K562 (cell line): ENCODE measurements at regions not wholly inside any gene's neighbourhood (a gene's known extent, or its start where the extent isn't known, plus 50 kb on each side); places are given as distances from the start of the nearest gene placed in this dataset.

Experiments
- ATAC-seq: fragments of 200-7000 bp; cut with Tn5 transposase; 3 replicates; pipeline ENCODE4 v1.9.1; 2020; ENCODE audit warnings: moderate library complexity
- BruUV-seq: library from RNA; stranded (reverse); fragments of 400-500 nt; replicated peaks from 2 replicates; lab custom pipeline; 2021; lab: Mats Ljungman, UMichigan
- CTCF ChIA-PET: fragments of 300-600 bp; formaldehyde crosslinking; extraction: SDS; loops from one replicate; lab custom pipeline; 2021; ENCODE audit warnings: low intra/inter-chr PET ratio; lab: Yijun Ruan, JAX
- POLR2A ChIA-PET: fragments of 300-600, 350-650 bp; sonication (Branson Sonifier 250); formaldehyde crosslinking; extraction: SDS; loops from one replicate; lab custom pipeline; 2021; ENCODE audit warnings: antibody characterized with exemption, inconsistent platforms; lab: Yijun Ruan, JAX
- DNase-seq, 4 experiments: peaks; one replicate each; pipeline versions ENCODE4 v3.0.0 to v3.0.0-alpha.2; 2011 to 2018; ENCODE audit warnings: low spot score in 3 of 4, mixed read lengths in 3 of 4; ENCODE audit errors: extremely low read depth in 1 of 4
- FAIRE-seq: peaks from 2 replicates; lab custom pipeline; 2011; peaks lifted over from hg19 to GRCh38; lab: Jason Lieb, UNC
- H2AFZ ChIP-seq: 2 replicates; pipeline ENCODE4 v1.6.0; 2011; ENCODE audit warnings: low read depth, low read length, control low read depth, inconsistent platforms
- H3K27ac ChIP-seq: fragments of 200-600 bp; 3 replicates; pipeline ENCODE4 v1.8.0; 2011; ENCODE audit warnings: low read depth, mild to moderate bottlenecking, control low read depth, inconsistent platforms, low read length, moderate library complexity, mixed read lengths; ENCODE audit errors: extremely low read depth
- H3K27me3 ChIP-seq, 2 experiments: fragments of 300-600 bp in 1 of 2; 2 replicates in 1 of 2; 3 replicates in 1 of 2; pipeline versions ENCODE4 v1.6.0 to v1.8.0; 2011; ENCODE audit warnings: inconsistent platforms in 2 of 2, low read length in 2 of 2, mild to moderate bottlenecking in 1 of 2, mixed read lengths in 1 of 2, moderate library complexity in 1 of 2; ENCODE audit not compliant: control insufficient read depth in 2 of 2, insufficient read depth in 2 of 2
- H3K36me3 ChIP-seq: fragments of 300-600 bp; 3 replicates; pipeline ENCODE4 v1.8.0; 2011; ENCODE audit warnings: mild to moderate bottlenecking, low read length, inconsistent platforms; ENCODE audit not compliant: control insufficient read depth, insufficient read depth
- H3K4me1 ChIP-seq, 2 experiments: fragments of 200-600 bp in 1 of 2; replicated peaks in 1 of 2; 2 replicates in 1 of 2; 3 replicates in 1 of 2; pipeline versions ENCODE4 v1.5.1 to v1.8.0; 2011; ENCODE audit warnings: inconsistent platforms in 2 of 2, low read length in 2 of 2, mild to moderate bottlenecking in 1 of 2, mixed read lengths in 1 of 2, moderate library complexity in 1 of 2; ENCODE audit not compliant: control insufficient read depth in 2 of 2, insufficient read depth in 2 of 2
- H3K4me2 ChIP-seq: 2 replicates; pipeline ENCODE4 v1.6.1; 2011; ENCODE audit warnings: low read length, control low read depth, inconsistent platforms, mixed read lengths; ENCODE audit not compliant: insufficient read depth
- H3K4me3 ChIP-seq: fragments of 200-600 bp; sonication (generic), shearing (Covaris generic); 2 replicates; pipeline ENCODE4 v1.5.1; 2016; ENCODE audit warnings: control low read depth, inconsistent platforms
- H3K79me2 ChIP-seq: fragments of 200-600 bp; 3 replicates; pipeline ENCODE4 v1.8.0; 2011; ENCODE audit warnings: low read length, inconsistent platforms; ENCODE audit not compliant: control insufficient read depth, insufficient read depth
- H3K9ac ChIP-seq, 2 experiments: 2 replicates each; pipeline versions ENCODE4 v1.6.0 to v1.6.1; 2011; ENCODE audit warnings: low read depth in 2 of 2, low read length in 2 of 2, control low read depth in 1 of 2, inconsistent platforms in 1 of 2, mild to moderate bottlenecking in 1 of 2, mixed read lengths in 1 of 2; ENCODE audit not compliant: insufficient read depth in 1 of 2
- H3K9me1 ChIP-seq: one replicate; pipeline ENCODE4 v1.6.0; 2011; ENCODE audit warnings: inconsistent platforms, mild to moderate bottlenecking, low read length, moderate library complexity; ENCODE audit not compliant: control insufficient read depth, insufficient read depth
- H3K9me3 ChIP-seq: replicated peaks from 2 replicates; pipeline ENCODE4 v1.5.1; 2011; ENCODE audit warnings: low read depth, low read length, inconsistent platforms; ENCODE audit not compliant: control insufficient read depth, insufficient read depth
- H4K20me1 ChIP-seq: replicated peaks from 2 replicates; pipeline ENCODE4 v1.6.1; 2011; ENCODE audit warnings: low read length, inconsistent platforms, mixed read lengths; ENCODE audit not compliant: control insufficient read depth, insufficient read depth
- BCL6 ChIP-seq: fragments of 250-450 bp; sonication (Bioruptor Pico); IDR thresholded peaks from 2 replicates; pipeline ENCODE4 v1.4.0; 2020
- CGGBP1 ChIP-seq: fragments of 250-450 bp; sonication (Bioruptor Pico); IDR thresholded peaks from 2 replicates; pipeline ENCODE4 v1.9.0; 2021; ENCODE audit warnings: mild to moderate bottlenecking
- ILK ChIP-seq: fragments of 450-650 bp; IDR thresholded peaks from 2 replicates; pipeline ENCODE4 v1.6.1; 2016; ENCODE audit warnings: missing genetic modification characterization, low read depth, mild to moderate bottlenecking, missing compliant biosample characterization, moderate library complexity, borderline replicate concordance
- TFAM ChIP-seq: fragments of 250-450 bp; sonication (Bioruptor Pico); conservative IDR thresholded peaks from 2 replicates; pipeline ENCODE4 v1.5.0; 2021; ENCODE audit warnings: mild to moderate bottlenecking, moderate library complexity
- THRA ChIP-seq: fragments of 450-650 bp; IDR thresholded peaks from 2 replicates; pipeline ENCODE4 v1.6.1; 2017; ENCODE audit warnings: mild to moderate bottlenecking, moderate library complexity
- THRB ChIP-seq: fragments of 450-650 bp; formaldehyde crosslinking; conservative IDR thresholded peaks from 2 replicates; pipeline ENCODE4 v1.4.0; 2022; ENCODE audit warnings: mild to moderate bottlenecking, missing genetic modification characterization
- TSHZ1 ChIP-seq: fragments of 250-450 bp; sonication (Bioruptor Pico); IDR thresholded peaks from 2 replicates; pipeline ENCODE4 v1.4.0; 2020; ENCODE audit warnings: mild to moderate bottlenecking, moderate library complexity
- ZHX1 ChIP-seq: fragments of 150-350 bp; conservative IDR thresholded peaks from 2 replicates; pipeline ENCODE4 v1.6.1; 2014; ENCODE audit warnings: low read length
- ZNF395 ChIP-seq: fragments of 200-800 bp; sonication (Bioruptor generic); IDR thresholded peaks from 2 replicates; pipeline ENCODE4 v1.6.1; 2017; ENCODE audit warnings: missing genetic modification characterization, missing compliant biosample characterization
- ZNF561 ChIP-seq: fragments of 450-650 bp; formaldehyde crosslinking; conservative IDR thresholded peaks from 2 replicates; pipeline ENCODE4 v1.4.0; 2020; ENCODE audit warnings: mild to moderate bottlenecking, moderate library complexity
- WGBS: fragments of 100-300 bp; shearing (Covaris generic); methylation state at CpG from one replicate; pipeline ENCODE4 v1.1.6; 2016; ENCODE audit warnings: low coverage, mixed read lengths; ENCODE audit not compliant: insufficient coverage; ENCODE audit errors: missing lambda C conversion rate; 5-methylcytosine and 5-hydroxymethylcytosine counted together
- in situ Hi-C: fragments of 300-500 bp; cut with MboI; formaldehyde crosslinking; loops from 4 replicates; pipeline ENCODE4 v1.15.0; 2018; ENCODE audit warnings: inconsistent platforms, mixed read lengths
- intact Hi-C: fragments of 100-400 bp; cut with micrococcal nuclease; formaldehyde crosslinking; loops from 2 replicates; pipeline ENCODE4 v1.14.2; 2022

GRCh38 chr9:1340390-1340789 lies 290.2 kb downstream of the DMRT2 start (continued):
- TF ChIP-seq THRA, result no peak
- TF ChIP-seq TFAM, result no peak
- no peak for TF ChIP-seq TSHZ1 (CRISPR knock-in tag)
- TF ChIP-seq, all 486 proteins: peak for 0

- Histone ChIP-seq H3K9me1 (no peaks in the 10 kb centered on the region), H3K4me3 (no peak overlapping the region), H3K27ac (no peak overlapping the region), H4K20me1 (no peaks in the 10 kb centered on the region), H3K27me3 (no peaks in the 10 kb centered on the region), H3K36me3 (no peaks in the 10 kb centered on the region), H3K9me3 (no peaks in the 10 kb centered on the region), H2AFZ (no peak overlapping the region), H3K4me1 (no peaks in the 10 kb centered on the region), H3K9ac (no peak overlapping the region), H3K4me2 (no peak overlapping the region), H3K79me2 (no peaks in the 10 kb centered on the region)
- ChIA-PET POLR2A (no interaction called here), CTCF (no interaction called here)
- ATAC-seq, result no peak
- intact Hi-C loops, result no loop called here
- BruUV-seq, result no TSS peak
- DNase-seq, result no peak
- FAIRE-seq, result no peak
- in situ Hi-C loops, result no loop called here
- WGBS, result 0% methylated on average over 3 of the region's 3 CpGs
- TF ChIP-seq ILK (tag) (no peak), ZHX1 (no peak), CGGBP1 (CRISPR knock-in tag) (no peak), BCL6 (CRISPR knock-in tag) (no peak), ZNF395 (CRISPR knock-in tag) (no peak), THRB (CRISPR knock-in tag) (no peak), ZNF561 (CRISPR knock-in tag) (no peak)
Measured at GRCh38 chr9:1353291-1353690, 303.1 kb downstream of the DMRT2 start.
